Osteoblast (primary cell): ENCODE measurements at regions not wholly inside any gene's neighbourhood (a gene's known extent, or its start where the extent isn't known, plus 50 kb on each side); places are given as distances from the start of the nearest gene placed in this dataset.

Source experiments
- DNase-seq: peaks from one replicate; pipeline ENCODE4 v3.0.0; 2011; ENCODE audit warnings: low spot score, mixed read lengths; ENCODE audit not compliant: insufficient read length; ENCODE audit errors: missing footprints
- H2AFZ ChIP-seq: 2 replicates; pipeline ENCODE4 v1.6.0; 2011; ENCODE audit warnings: mild to moderate bottlenecking, low read length
- H3K27ac ChIP-seq: 2 replicates; pipeline ENCODE4 v1.5.1; 2011; ENCODE audit warnings: mild to moderate bottlenecking, low read depth, low read length, moderate library complexity
- H3K27me3 ChIP-seq: 2 replicates; pipeline ENCODE4 v1.6.0; 2012; ENCODE audit warnings: mild to moderate bottlenecking, control low read depth, inconsistent platforms, low read length, moderate library complexity; ENCODE audit not compliant: insufficient read depth
- H3K36me3 ChIP-seq: 2 replicates; pipeline ENCODE4 v1.5.1; 2011; ENCODE audit warnings: mild to moderate bottlenecking, low read length, control low read depth, moderate library complexity; ENCODE audit not compliant: insufficient read depth
- H3K4me1 ChIP-seq: 2 replicates; pipeline ENCODE4 v1.5.1; 2011; ENCODE audit warnings: mild to moderate bottlenecking, low read length, control low read depth, moderate library complexity; ENCODE audit not compliant: insufficient read depth
- H3K4me2 ChIP-seq: 2 replicates; pipeline ENCODE4 v1.6.0; 2011; ENCODE audit warnings: mild to moderate bottlenecking, low read length; ENCODE audit not compliant: insufficient read depth
- H3K4me3 ChIP-seq: fragments of 200-600 bp; sonication (generic); 3 replicates; pipeline ENCODE4 v1.5.1; 2012; ENCODE audit warnings: mild to moderate bottlenecking, low read length, inconsistent platforms; ENCODE audit not compliant: insufficient read depth
- H3K79me2 ChIP-seq: 2 replicates; pipeline ENCODE4 v1.6.0; 2012; ENCODE audit warnings: mild to moderate bottlenecking, low read length, control low read depth, inconsistent platforms; ENCODE audit not compliant: insufficient read depth
- H3K9me3 ChIP-seq: 2 replicates; pipeline ENCODE4 v1.5.1; 2011; ENCODE audit warnings: low read depth, low read length, control low read depth
- H4K20me1 ChIP-seq: 2 replicates; pipeline ENCODE4 v1.6.0; 2012; ENCODE audit warnings: mild to moderate bottlenecking, low read length, control low read depth; ENCODE audit not compliant: insufficient read depth
- CTCF ChIP-seq: IDR thresholded peaks from 2 replicates; pipeline ENCODE4 v1.5.1; 2011; ENCODE audit warnings: mild to moderate bottlenecking, low read depth, low read length, moderate library complexity; ENCODE audit errors: extremely low read depth

- Histone ChIP-seq H3K36me3 (no peaks in the 10 kb centered on the region), H3K4me3 (no peak overlapping the region), H3K27me3 (peaks cover 3% of the 10 kb centered on the region), H3K9me3 (no peaks in the 10 kb centered on the region), H3K79me2 (no peaks in the 10 kb centered on the region), H3K4me1 (no peaks in the 10 kb centered on the region), H3K27ac (no peak overlapping the region), H3K4me2 (no peak overlapping the region), H4K20me1 (no peaks in the 10 kb centered on the region), H2AFZ (no peak overlapping the region)
- no peak for TF ChIP-seq CTCF
- DNase-seq, result no peak
These were observed 572.8 kb downstream of the TLE1 start for GRCh38 chr9:81116340-81117137.

DNA sequence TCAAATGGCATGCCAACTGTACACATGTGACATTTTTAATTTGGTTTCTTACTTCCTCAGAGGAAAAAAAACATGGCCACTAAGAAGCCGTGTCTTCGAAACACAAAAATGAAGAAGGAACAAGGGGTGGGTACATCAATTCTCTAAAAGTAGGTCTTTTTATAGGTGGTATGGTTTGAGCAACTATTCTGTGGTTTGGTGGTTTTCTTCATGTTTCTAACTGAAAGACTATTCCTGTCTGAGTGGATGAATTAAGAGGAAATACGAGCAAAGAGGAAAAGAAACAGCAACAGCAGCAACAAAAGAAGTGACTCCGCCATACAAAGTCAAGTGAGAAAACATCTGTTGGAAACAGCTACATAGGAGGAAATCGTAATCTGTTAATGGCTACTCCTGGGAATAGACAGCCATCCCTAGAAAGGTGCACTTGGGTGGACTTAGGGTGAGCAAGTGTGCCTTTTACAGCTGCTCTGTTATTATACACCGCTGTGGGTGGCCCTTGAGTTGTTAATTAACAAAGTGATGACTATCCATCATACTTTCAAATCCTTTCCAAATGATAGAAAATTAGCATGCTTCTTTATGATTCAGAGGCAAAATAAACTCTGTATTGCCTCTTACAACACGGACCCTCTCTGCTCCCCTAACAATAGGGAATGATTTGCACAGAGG lies 575.8 kb downstream of the TLE1 start:
- no peak overlapping the region for H3K4me2 ChIP-seq
- no peak for DNase-seq
- H4K20me1 ChIP-seq, result no peaks in the 10 kb centered on the region
- H3K36me3 ChIP-seq, result no peaks in the 10 kb centered on the region
- peaks cover 3% of the 10 kb centered on the region for H3K27me3 ChIP-seq
- no peaks in the 10 kb centered on the region for H3K9me3 ChIP-seq
- no peaks in the 10 kb centered on the region for H3K79me2 ChIP-seq
- TF ChIP-seq CTCF, result no peak
- no peak overlapping the region for H3K4me3 ChIP-seq
- no peaks in the 10 kb centered on the region for H3K4me1 ChIP-seq
- peak overlapping the region; percentile 8 for H2AFZ ChIP-seq
- no peak overlapping the region for H3K27ac ChIP-seq

DNA sequence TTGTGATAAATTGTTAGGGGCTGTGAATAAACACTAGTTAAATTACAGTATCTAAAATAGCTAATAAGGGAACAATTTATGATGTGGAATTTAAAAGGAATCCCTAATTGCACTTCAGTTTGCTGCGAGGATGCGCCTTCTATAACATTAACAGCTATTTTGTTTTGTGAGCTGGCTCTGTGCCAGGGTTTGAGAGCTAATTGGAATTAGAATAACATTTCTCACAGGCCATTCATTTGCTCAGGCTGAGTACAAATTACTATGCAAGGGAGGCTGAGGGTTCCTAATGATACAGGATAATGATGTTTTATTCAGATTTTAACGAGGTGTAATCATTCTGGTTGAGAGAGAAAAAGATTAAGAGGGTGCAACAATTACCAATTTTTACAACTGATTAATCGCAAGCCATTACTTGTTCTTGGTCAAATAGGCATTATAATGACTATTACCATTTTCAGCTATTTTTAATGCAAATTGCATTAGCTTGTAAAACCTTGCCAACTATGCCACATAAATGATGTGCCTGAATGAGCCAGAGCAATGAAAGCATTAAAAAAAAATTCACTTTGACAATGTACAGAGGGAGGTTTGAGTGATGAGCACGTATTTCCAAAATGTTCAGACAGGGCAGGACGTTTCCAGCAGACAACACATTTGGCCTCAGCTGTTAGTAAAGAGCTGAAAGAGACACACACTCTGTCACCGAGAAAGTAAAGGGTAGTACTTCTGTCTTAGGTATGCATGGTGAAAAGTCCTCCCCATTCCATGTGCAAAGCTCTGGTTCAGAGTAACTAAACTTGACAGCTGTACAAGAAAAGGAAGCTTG lies 576.5 kb downstream of the TLE1 start:
- Histone ChIP-seq H3K9me3 (no peaks in the 10 kb centered on the region), H3K79me2 (no peaks in the 10 kb centered on the region), H2AFZ (no peak overlapping the region), H3K27ac (no peak overlapping the region), H3K27me3 (peaks cover 3% of the 10 kb centered on the region), H3K4me2 (no peak overlapping the region), H3K4me3 (no peak overlapping the region), H3K4me1 (no peaks in the 10 kb centered on the region), H3K36me3 (no peaks in the 10 kb centered on the region), H4K20me1 (no peaks in the 10 kb centered on the region)
- no peak for TF ChIP-seq CTCF
- no peak for DNase-seq

GRCh38 chr9:81108821-81109220 lies 580.5 kb downstream of the TLE1 start:
- H3K79me2 ChIP-seq, result no peaks in the 10 kb centered on the region
- H2AFZ ChIP-seq, result no peak overlapping the region
- H3K4me2 ChIP-seq, result no peak overlapping the region
- DNase-seq, result no peak
- H3K4me3 ChIP-seq, result no peak overlapping the region
- no peaks in the 10 kb centered on the region for H3K36me3 ChIP-seq
- no peak for TF ChIP-seq CTCF
- H4K20me1 ChIP-seq, result no peaks in the 10 kb centered on the region
- no peak overlapping the region for H3K27ac ChIP-seq
- no peaks in the 10 kb centered on the region for H3K4me1 ChIP-seq
- peaks cover 6% of the 10 kb centered on the region for H3K27me3 ChIP-seq
- no peaks in the 10 kb centered on the region for H3K9me3 ChIP-seq
